ENCODE measurements at regions not wholly inside any gene's neighbourhood (a gene's known extent, or its start where the extent isn't known, plus 50 kb on each side); places are given as distances from the start of the nearest gene placed in this dataset.

- Mint-ChIP-seq H3K27me3 (no peaks in the 10 kb centered on the region), H3K9me3 (peaks cover 5% of the 10 kb centered on the region), H3K36me3 (ENCODE audit: low read depth) (no peaks in the 10 kb centered on the region), H3K27ac (no peak overlapping the region), H3K4me3 (no peak overlapping the region), H3K4me1 (no peaks in the 10 kb centered on the region)
- no peak for TF ChIP-seq CTCF (IDR thresholded peaks at IDR 0.05)
- no peak for ATAC-seq (ENCODE audit: low read depth)
- intact Hi-C loops (cut with micrococcal nuclease), result no loop called here
- POLR2A ChIA-PET, result no interaction called here
- no peak for DNase-seq
- CTCF ChIA-PET, result no interaction called here
Observed at GRCh38 chr7:34487391-34488115, 170.5 kb upstream of the NPSR1 start.

- ATAC-seq (ENCODE audit: low read depth) (no peak), DNase-seq (no peak)
- Mint-ChIP-seq H3K4me3 (no peak overlapping the region), H3K27me3 (no peaks in the 10 kb centered on the region), H3K27ac (no peak overlapping the region), H3K4me1 (no peaks in the 10 kb centered on the region), H3K36me3 (ENCODE audit: low read depth) (no peaks in the 10 kb centered on the region), H3K9me3 (peaks cover 5% of the 10 kb centered on the region)
- CTCF ChIA-PET, result no interaction called here
- intact Hi-C loops (cut with micrococcal nuclease), result no loop called here
- TF ChIP-seq CTCF (IDR thresholded peaks at IDR 0.05), result no peak
- POLR2A ChIA-PET, result no interaction called here
Observed at GRCh38 chr7:34488766-34489165, 169.3 kb upstream of the NPSR1 start.

GRCh38 chr7:34491899-34492298 lies 166.1 kb upstream of the NPSR1 start:
- POLR2A ChIA-PET, result no interaction called here
- Mint-ChIP-seq H3K27me3 (no peaks in the 10 kb centered on the region), H3K36me3 (ENCODE audit: low read depth) (no peaks in the 10 kb centered on the region), H3K27ac (no peak overlapping the region), H3K9me3 (peaks cover 8% of the 10 kb centered on the region), H3K4me1 (no peaks in the 10 kb centered on the region), H3K4me3 (no peak overlapping the region)
- CTCF ChIA-PET, result no interaction called here
- intact Hi-C loops (cut with micrococcal nuclease), result no loop called here
- ATAC-seq (ENCODE audit: low read depth), result no peak
- DNase-seq, result no peak
- no peak for TF ChIP-seq CTCF (IDR thresholded peaks at IDR 0.05)

- Mint-ChIP-seq H3K36me3 (ENCODE audit: low read depth) (no peaks in the 10 kb centered on the region), H3K4me3 (no peak overlapping the region), H3K27me3 (no peaks in the 10 kb centered on the region), H3K27ac (no peak overlapping the region), H3K9me3 (peaks cover 5% of the 10 kb centered on the region), H3K4me1 (no peaks in the 10 kb centered on the region)
- POLR2A ChIA-PET, result no interaction called here
- DNase-seq (no peak), ATAC-seq (ENCODE audit: low read depth) (no peak)
- intact Hi-C loops (cut with micrococcal nuclease), result no loop called here
- TF ChIP-seq CTCF (IDR thresholded peaks at IDR 0.05), result no peak
- CTCF ChIA-PET, result no interaction called here
Observed at GRCh38 chr7:34493752-34494151, 164.3 kb upstream of the NPSR1 start.

- H3K4me3 Mint-ChIP-seq, result no peak overlapping the region
- no peaks in the 10 kb centered on the region for H3K27me3 Mint-ChIP-seq
- intact Hi-C loops (cut with micrococcal nuclease), result no loop called here
- DNase-seq, result no peak
- no peaks in the 10 kb centered on the region for H3K4me1 Mint-ChIP-seq
- peaks cover 2% of the 10 kb centered on the region for H3K9me3 Mint-ChIP-seq
- no peak for TF ChIP-seq CTCF (IDR thresholded peaks at IDR 0.05)
- no peak for ATAC-seq (ENCODE audit: low read depth)
- H3K36me3 Mint-ChIP-seq (ENCODE audit: low read depth), result no peaks in the 10 kb centered on the region
- H3K27ac Mint-ChIP-seq, result no peak overlapping the region
- POLR2A ChIA-PET, result no interaction called here
- CTCF ChIA-PET, result no interaction called here
Observed at GRCh38 chr7:34497153-34497777, 160.8 kb upstream of the NPSR1 start.
